Stimulated activated CD4-positive, alpha-beta T cell treated with anti-CD3 and anti-CD28 coated beads, Interleukin-1b, Interleukin-23, amount 100 ng/mL, for 48 hours (primary cell): ENCODE measurements at regions not wholly inside any gene's neighbourhood (a gene's known extent, or its start where the extent isn't known, plus 50 kb on each side); places are given as distances from the start of the nearest gene placed in this dataset.
"Not testable (repeated sequence)": the region's sequence is repeated elsewhere in the genome, so short reads cannot be mapped to it uniquely, and the experiment has no call there.

ENCODE experiments used
- DNase-seq: peaks from one replicate; pipeline ENCODE4 v3.0.0-alpha.2; 2020

- no peak for DNase-seq
Observed at GRCh38 chr5:167378894-167379723, 912.3 kb upstream of the WWC1 start.

GRCh38 chr5:167381457-167381856 is 910.0 kb upstream of the WWC1 start:
- no peak for DNase-seq

DNA sequence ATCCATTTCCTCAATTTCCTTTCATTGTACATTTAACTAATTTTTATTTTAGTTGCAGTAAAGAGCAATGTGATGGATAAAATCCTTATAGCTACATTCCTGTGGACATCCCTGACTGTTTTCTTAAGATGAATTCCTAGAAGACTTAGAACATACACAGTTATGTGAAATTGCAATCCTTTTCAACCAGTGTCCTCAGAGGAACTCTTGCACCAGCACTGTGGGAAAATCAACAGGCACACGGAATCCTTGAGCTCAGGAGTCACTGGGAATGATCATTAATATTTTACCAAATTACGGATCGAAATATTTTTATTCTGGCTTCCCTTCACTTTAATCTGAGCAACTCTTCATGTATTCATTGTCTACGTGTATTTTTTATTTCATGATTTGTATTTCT is 901.9 kb upstream of the WWC1 start:
- DNase-seq, result no peak

- DNase-seq, result not testable (repeated sequence)
Observed at GRCh38 chr5:167391286-167391685, 900.2 kb upstream of the WWC1 start.

DNA sequence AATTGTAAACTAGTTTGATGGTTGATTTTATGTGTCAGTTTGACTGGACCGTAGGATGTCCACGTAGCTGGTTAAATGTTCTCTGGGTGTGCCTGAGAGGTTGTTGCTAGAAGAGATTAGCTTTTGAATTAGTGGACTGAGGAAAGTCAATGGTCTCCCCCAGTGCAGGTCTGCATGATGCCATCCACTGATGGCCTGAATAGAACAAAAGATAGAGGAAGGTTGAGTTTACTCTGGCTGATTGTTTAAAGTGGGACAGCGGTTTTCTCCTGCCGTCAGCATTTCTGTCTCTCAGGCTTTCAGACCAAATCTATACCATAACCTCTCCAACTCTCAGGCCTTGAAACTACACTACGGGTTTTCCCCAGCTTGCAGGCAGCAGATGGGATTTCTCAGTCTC is 899.2 kb upstream of the WWC1 start:
- no peak for DNase-seq

DNA sequence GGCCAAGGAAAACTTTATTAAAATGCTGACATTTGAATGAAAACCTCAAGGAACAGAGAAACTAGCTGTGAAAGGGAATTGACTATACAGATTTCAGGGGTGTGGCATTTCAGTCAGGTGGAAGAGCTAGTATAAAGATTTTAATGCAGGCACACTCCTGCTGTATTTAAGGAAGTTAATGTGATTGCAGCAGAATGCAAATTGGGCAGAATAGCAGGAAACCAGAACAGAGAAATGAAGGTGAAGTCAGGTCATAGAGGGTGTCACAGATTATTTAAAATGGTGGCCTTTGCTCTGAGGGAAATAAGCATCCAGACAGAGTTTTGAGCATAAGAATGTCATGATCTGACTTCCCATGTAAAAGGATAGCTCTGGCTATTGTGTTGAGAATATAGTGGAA is 898.1 kb upstream of the WWC1 start:
- no peak for DNase-seq

DNA sequence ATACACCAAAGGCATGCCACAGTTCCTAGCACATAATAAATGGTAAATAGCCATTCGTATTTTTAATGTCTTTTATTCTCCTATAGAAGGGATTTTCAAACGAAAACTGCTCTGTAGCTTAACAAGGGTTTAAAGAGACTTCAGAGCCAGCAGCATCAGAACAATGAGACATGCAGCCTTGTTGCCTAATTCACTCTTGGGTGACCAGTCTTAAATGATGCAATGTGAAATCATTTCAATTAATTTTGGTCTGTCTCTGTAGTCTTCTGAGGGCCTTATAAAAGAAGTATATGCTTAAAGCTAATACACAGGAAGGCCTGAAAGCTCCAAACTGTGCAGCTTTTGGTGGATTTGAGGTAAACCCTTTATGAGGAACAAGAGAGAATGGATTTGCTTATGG is 888.8 kb upstream of the WWC1 start:
- DNase-seq, result no peak

- DNase-seq, result no peak
Observed at GRCh38 chr5:167406513-167406912, 884.9 kb upstream of the WWC1 start.

- no peak for DNase-seq
Observed at GRCh38 chr5:167412556-167412955, 878.9 kb upstream of the WWC1 start.

DNA sequence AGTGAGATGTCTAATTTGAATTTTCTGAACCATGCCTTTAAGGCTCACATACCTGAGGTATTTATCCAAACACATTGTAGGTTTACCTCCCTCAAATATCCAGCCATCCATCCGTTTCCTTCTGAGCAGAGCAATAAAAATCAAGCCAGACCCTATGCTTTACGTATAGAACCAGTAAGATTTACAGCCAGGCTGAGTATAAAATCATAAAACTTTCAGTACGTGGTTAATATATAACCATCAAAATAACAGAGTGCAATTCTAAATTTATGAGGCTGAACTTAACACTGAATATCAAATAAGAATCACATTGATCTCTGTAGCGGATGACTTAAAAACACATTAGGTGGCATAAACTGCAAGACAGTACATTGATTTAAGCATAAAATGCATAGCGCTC is 877.9 kb upstream of the WWC1 start:
- no peak for DNase-seq

- DNase-seq, result no peak
Observed at GRCh38 chr5:167414611-167415010, 876.8 kb upstream of the WWC1 start.

DNA sequence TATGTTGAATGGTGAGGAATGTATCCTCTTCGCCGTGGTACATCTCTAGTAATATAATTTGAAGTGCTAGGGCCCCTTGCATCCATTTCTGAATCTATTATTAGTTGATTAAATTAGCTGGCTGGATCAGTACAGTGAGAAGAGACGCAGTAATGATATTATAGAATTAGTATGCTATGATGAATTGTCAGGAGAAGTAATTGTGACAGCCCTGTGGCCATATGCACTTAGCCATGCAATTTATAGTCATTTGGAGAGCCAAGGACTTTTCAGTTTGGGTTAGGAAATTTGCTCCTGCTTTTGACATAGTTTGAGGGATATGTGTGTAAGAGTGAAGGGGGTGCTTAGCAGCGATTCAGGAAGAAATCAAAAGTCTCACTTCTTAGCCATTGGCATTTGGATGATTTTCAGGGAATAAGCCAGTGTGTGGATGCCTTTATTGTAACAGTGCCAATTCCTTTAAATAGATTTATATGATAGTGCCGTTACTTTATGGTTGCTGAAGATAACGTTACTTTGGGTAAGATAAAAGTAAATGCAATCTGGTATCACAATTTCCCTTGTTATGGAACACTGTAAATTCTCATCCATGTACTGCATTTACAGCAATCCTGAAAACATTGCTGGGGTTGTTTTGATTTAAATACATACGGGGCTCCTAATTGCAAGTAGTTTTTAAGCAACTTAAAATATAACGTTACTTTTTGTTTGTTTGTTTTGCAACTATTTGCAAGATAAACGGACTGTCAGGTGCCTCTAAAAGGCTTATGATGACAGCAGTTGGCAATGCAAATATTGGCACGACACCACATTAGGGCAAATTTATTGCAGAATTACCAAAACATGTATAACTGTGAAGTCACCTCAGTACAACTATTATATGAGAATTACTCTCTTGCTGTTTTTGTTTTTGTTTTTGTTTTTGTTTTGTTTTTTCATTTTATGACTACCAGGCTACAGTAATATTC is 875.4 kb upstream of the WWC1 start:
- DNase-seq, result no peak

- DNase-seq, result no peak
Observed at GRCh38 chr5:167417662-167418061, 873.8 kb upstream of the WWC1 start.

DNA sequence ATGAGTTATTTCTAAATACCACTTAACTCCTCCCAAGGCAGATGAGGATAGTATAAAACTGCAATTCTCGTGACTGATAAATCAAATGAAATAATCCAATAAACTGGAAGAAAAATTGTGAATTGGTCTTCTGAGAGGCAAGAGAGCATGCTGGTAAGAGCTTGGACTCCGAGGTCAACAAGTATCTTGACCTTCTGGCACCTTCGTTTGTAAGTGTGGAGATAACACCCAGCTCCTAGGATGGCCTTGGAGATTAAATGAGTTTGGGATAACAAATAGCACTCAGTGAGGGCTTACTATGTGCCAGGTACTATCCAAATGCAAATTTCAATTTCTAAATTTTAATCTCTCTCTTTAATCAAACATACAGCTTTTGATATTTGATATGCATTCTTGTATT is 866.3 kb upstream of the WWC1 start:
- no peak for DNase-seq

GRCh38 chr5:167426501-167426900 is 864.9 kb upstream of the WWC1 start:
- DNase-seq, result no peak

DNA sequence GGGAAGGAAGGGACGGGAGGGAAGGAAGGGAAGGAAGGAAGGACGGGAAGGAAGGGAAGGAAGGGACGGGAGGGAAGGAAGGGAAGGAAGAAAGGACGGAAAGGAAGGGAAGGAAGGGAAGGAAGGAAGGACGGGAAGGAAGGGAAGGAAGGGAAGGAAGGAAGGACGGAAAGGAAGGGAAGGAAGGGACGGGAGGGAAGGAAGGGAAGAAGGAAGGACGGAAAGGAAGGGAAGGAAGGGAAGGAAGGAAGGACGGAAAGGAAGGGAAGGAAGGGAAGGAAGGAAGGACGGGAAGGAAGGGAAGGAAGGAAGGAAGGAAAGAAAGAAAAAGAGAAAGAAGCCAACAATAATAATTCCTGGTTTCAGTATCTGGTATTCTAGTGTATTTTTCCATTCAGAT is 863.8 kb upstream of the WWC1 start:
- not testable (repeated sequence) for DNase-seq

- no peak for DNase-seq
Observed at GRCh38 chr5:167440846-167441245, 850.6 kb upstream of the WWC1 start.

DNA sequence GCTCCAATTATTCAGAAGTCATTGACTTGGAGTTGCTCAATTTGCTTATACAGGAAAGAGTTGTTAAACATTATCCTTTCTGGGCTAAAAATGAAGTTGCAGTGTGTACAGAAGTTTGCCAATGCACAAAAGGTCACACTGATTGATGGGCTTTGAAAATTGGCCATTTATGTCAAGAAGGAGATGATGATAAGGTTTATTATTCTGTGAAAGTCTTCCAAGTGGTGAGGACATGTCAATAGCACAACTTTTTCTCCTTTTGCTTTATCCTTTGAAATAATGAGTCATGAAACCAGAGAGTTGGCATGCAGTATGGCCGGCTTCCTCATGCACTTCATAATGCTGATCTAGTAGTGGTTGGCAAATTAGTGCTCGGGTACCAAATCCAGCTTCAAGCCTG is 848.5 kb upstream of the WWC1 start:
- no peak for DNase-seq

DNA sequence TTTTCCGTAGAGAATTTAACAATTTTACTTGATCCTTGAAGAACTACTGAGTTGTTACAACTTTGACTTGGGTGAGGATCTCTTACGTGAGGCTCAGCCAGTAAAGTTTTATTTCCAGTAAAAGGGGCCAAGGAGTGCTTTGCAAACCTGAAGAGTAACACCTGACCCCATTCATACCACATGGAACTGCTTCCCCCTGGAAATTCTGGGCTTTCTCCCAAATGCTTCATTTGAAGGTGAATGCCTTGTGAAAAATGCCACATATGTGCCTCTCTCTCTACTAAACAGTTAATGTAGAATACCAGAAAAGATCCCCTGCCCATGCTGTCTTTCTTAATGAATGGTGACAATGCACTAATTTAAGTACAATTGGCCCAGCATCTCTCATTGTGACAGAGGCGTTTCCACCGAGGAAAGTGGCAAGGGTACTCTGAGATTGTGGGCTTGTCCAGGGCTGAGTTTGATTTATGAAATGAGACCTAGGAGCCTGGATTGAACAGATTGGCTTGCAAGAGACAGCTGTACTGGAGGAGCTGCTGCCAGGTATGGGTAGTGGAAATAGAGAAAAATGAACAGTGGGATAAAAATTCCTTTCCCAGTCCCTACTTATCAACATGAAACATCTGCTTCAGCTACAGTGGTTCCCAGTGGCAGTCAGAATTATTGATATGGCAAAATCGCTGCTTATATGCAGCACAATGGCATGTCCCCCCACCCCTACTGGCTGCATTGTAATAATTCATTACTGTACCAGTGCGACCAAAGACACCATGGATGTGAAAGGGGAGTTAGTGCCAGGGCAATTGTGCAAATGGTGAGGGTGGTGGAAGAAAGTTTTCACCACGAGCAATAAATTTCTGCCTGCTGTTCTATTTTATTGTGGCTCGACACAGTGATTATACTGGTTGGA is 843.7 kb upstream of the WWC1 start:
- DNase-seq, result no peak

- DNase-seq, result no peak
Observed at GRCh38 chr5:167448376-167448775, 843.1 kb upstream of the WWC1 start.

DNA sequence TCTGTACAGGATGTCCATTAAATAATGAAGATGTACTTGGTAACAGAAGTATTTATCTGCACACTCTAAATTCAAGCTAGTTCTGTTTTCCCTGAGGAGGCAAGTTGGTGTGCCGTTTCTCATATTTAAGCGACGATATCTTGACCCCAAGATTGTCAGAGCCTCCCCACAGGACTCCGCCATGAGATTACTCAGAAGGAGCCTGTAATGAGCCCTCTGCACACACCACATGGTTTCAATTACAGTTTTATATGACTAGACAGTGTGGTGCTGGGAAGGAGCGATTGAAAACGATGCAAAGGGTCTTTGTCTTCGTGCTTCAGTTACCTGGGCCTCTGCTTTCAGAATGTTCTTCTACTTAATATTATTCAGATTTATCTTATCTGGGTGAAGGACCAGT is 840.4 kb upstream of the WWC1 start:
- DNase-seq, result no peak

DNA sequence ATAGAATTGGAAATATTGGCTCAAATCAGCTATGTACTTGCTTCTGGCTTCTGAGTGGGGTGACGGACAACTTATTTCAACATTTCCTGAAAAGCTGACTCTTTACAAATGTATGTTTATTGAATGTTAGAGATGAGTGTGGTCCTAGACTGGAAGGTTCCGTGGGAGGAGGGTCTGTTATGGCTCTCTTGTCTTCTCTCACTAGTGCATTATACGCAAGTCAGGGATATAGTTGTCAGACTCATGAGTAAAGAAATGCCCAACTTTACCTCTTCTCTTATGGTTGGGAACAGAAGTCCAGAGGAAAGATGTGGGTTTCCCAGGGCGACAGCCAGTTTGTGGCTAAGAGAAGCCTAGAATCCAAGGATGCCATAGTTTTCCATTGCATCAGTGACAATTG is 839.3 kb upstream of the WWC1 start:
- no peak for DNase-seq
